RWPE1 (cell line): ENCODE measurements at regions not wholly inside any gene's neighbourhood (a gene's known extent, or its start where the extent isn't known, plus 50 kb on each side); places are given as distances from the start of the nearest gene placed in this dataset.

Experiments
- CTCF ChIA-PET: fragments of 350-600 bp; sonication (Branson Sonifier 250); formaldehyde crosslinking; extraction: SDS; loops from one replicate; lab custom pipeline; 2021; lab: Yijun Ruan, JAX
- POLR2A ChIA-PET: fragments of 400-600 bp; formaldehyde crosslinking; extraction: SDS; loops from one replicate; lab custom pipeline; 2020; ENCODE audit warnings: antibody characterized with exemption; ENCODE audit not compliant: low non-redundant PET; lab: Yijun Ruan, JAX
- DNase-seq: peaks from one replicate; pipeline ENCODE4 v3.0.0; 2012; ENCODE audit warnings: low spot score
- H3K27ac ChIP-seq: fragments of 450-650 bp; 2 replicates; pipeline ENCODE4 v1.5.1; 2017
- TF ChIP-seq, protein P1 (sequence below): fragments of 450-650 bp; conservative IDR thresholded peaks from 2 replicates; pipeline ENCODE4 v1.5.1; 2017; ENCODE audit warnings: low read depth, mild to moderate bottlenecking

DNA sequence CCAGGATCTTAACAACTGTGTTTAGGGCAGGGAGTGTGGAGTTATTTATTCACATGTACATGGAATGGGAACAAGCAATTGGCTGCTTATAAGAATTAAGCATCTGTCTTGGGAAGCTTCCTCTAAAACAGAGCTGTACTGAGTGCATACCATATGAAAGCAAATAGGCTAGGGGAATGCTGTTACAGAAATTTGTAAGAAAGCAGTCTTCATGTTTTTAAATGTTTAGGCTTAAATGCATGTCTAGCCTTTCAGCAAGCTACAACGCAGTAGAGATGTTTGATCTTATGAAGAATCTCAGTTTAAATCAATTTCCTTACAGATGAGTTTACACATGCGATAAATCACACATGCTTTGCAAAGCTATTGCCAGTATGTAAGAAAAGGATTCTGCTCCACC, 123.1 kb upstream of the MID1 start:
- ChIA-PET POLR2A (no interaction called here), CTCF (interaction anchor here (0.6 kb wide), 2 partner anchors 26 to 553 kb away, joined by 3 read pairs; no protein-coding TSS in a partner anchor)
- TF ChIP-seq, protein P1, sequence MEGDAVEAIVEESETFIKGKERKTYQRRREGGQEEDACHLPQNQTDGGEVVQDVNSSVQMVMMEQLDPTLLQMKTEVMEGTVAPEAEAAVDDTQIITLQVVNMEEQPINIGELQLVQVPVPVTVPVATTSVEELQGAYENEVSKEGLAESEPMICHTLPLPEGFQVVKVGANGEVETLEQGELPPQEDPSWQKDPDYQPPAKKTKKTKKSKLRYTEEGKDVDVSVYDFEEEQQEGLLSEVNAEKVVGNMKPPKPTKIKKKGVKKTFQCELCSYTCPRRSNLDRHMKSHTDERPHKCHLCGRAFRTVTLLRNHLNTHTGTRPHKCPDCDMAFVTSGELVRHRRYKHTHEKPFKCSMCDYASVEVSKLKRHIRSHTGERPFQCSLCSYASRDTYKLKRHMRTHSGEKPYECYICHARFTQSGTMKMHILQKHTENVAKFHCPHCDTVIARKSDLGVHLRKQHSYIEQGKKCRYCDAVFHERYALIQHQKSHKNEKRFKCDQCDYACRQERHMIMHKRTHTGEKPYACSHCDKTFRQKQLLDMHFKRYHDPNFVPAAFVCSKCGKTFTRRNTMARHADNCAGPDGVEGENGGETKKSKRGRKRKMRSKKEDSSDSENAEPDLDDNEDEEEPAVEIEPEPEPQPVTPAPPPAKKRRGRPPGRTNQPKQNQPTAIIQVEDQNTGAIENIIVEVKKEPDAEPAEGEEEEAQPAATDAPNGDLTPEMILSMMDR: no peak
- no peak for DNase-seq
- no peak overlapping the region for H3K27ac ChIP-seq

DNA sequence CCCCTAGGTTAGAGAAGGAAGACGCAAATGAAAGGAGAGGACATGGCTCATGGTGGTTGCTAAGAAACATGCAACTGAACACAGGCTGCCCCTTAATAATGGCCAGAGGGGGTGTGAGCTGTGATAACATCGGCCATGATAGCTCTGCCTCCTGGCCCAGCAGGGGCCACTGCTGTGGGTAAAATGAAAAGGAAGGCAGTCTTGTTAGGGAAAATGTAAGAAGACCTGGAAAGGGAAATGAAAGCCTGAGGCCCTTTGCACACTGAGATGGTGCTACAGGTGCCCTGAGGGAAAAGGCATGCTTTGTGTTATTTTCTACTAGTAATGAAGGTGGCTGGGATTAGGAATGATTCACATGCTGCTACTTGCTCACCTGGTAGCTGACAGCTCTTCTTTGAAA, 123.6 kb upstream of the MID1 start:
- no peak for DNase-seq
- TF ChIP-seq, protein P1: no peak
- no peak overlapping the region for H3K27ac ChIP-seq
- POLR2A ChIA-PET: no interaction called here
- CTCF ChIA-PET: interaction anchor here (0.6 kb wide), 2 partner anchors 25 to 553 kb away, joined by 3 read pairs; no protein-coding TSS in a partner anchor

GRCh38 chrX:10747975-10748374, 127.6 kb upstream of the MID1 start:
- CTCF ChIA-PET: no interaction called here
- DNase-seq: no peak
- POLR2A ChIA-PET: no interaction called here
- TF ChIP-seq, protein P1: no peak
- H3K27ac ChIP-seq: no peak overlapping the region

DNA sequence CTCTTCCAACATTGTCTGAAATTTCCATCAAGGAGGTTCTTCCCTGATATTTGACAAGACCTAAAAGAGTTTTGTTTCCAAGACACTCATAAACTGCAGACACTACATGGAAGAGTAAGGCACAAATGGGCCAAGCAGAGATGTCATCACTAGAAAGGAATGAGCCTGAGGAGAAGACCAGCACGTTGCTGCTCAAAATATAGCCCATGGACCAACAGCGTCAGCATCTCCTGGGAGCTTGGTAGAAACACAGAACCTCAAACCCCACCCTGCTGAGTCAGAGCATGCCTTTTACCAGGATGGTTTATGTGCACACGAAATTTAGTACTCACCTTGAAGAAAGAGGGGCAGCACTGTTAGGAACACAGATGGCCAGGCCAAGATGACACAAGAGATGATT, 128.7 kb upstream of the MID1 start:
- DNase-seq: no peak
- TF ChIP-seq, protein P1: no peak
- CTCF ChIA-PET: no interaction called here
- no peak overlapping the region for H3K27ac ChIP-seq
- POLR2A ChIA-PET: no interaction called here

GRCh38 chrX:10750581-10750980, 130.2 kb upstream of the MID1 start:
- ChIA-PET POLR2A (no interaction called here), CTCF (no interaction called here)
- DNase-seq: no peak
- TF ChIP-seq, protein P1: no peak
- H3K27ac ChIP-seq: no peak overlapping the region

DNA sequence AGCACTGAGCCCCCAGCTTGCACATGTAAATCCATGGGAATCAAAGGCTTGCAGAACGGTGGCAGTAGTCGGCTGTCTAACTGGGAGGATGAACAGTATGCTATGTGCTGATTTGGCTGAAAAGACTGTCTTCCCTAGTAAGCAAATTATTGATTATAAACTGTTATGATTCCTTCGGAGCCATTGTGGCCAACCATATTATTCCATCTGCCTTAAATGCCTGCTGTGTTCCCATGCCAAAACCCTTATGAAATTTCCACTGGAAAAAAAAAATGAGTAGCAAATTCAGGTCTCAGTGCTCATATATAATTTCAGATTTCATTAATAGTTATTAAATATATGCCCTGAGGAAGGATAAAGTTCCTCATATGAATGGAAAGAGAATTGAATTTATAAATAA, 132.7 kb upstream of the MID1 start:
- H3K27ac ChIP-seq: no peak overlapping the region
- CTCF ChIA-PET: no interaction called here
- TF ChIP-seq, protein P1: no peak
- POLR2A ChIA-PET: no interaction called here
- DNase-seq: no peak
